Stimulated activated CD4-positive, alpha-beta T cell treated with anti-CD3 and anti-CD28 coated beads, Interleukin-2, amount 100 ng/mL, for 48 hours (primary cell): ENCODE measurements at regions not wholly inside any gene's neighbourhood (a gene's known extent, or its start where the extent isn't known, plus 50 kb on each side); places are given as distances from the start of the nearest gene placed in this dataset.
A peak's percentile ranks its signal among the peaks of the same experiment; 100 is the strongest.
"Not testable (repeated sequence)": the region's sequence is repeated elsewhere in the genome, so short reads cannot be mapped to it uniquely, and the experiment has no call there.

Source experiments
- DNase-seq, 2 donors: peaks; one replicate each; pipeline ENCODE4 v3.0.0-alpha.2; 2020

- DNase-seq: no peak
These were observed 164.3 kb upstream of the PODXL start for GRCh38 chr7:131720703-131721102.

GRCh38 chr7:131717181-131717580 lies 160.8 kb upstream of the PODXL start:
- DNase-seq: no peak

- no peak for DNase-seq
These were observed 142.9 kb upstream of the PODXL start for GRCh38 chr7:131699323-131699722.

GRCh38 chr7:131692131-131692960 lies 135.9 kb upstream of the PODXL start:
- peak; percentile 58 to 65 for DNase-seq

- no peak for DNase-seq
These were observed 135.2 kb upstream of the PODXL start for GRCh38 chr7:131691454-131692130.

- DNase-seq: no peak
These were observed 134.0 kb upstream of the PODXL start for GRCh38 chr7:131690441-131690840.

- DNase-seq: no peak
These were observed 133.3 kb upstream of the PODXL start for GRCh38 chr7:131689662-131690234.

GRCh38 chr7:131688738-131689661 lies 132.6 kb upstream of the PODXL start:
- peak; percentile 59 to 61 for DNase-seq

- no peak for DNase-seq
These were observed 130.9 kb upstream of the PODXL start for GRCh38 chr7:131687296-131687695.

- no peak for DNase-seq
These were observed 130.4 kb upstream of the PODXL start for GRCh38 chr7:131686833-131687232.

GRCh38 chr7:131683536-131684125 lies 127.2 kb upstream of the PODXL start:
- no peak for DNase-seq

GRCh38 chr7:131681961-131682360 lies 125.5 kb upstream of the PODXL start:
- DNase-seq: no peak

- not testable (repeated sequence) for DNase-seq
These were observed 122.6 kb upstream of the PODXL start for GRCh38 chr7:131679071-131679470.

- not testable (repeated sequence) for DNase-seq
These were observed 120.4 kb upstream of the PODXL start for GRCh38 chr7:131676850-131677249.

- DNase-seq: no peak
These were observed 117.7 kb upstream of the PODXL start for GRCh38 chr7:131674131-131674530.

GRCh38 chr7:131673576-131673975 lies 117.1 kb upstream of the PODXL start:
- DNase-seq: no peak

GRCh38 chr7:131670406-131670805 lies 114.0 kb upstream of the PODXL start:
- DNase-seq: no peak

- no peak for DNase-seq
These were observed 111.3 kb upstream of the PODXL start for GRCh38 chr7:131667699-131668098.

GRCh38 chr7:131665021-131665420 lies 108.6 kb upstream of the PODXL start:
- DNase-seq: no peak

GRCh38 chr7:131664570-131664969 lies 108.1 kb upstream of the PODXL start:
- DNase-seq: no peak

- not testable (repeated sequence) for DNase-seq
These were observed 106.0 kb upstream of the PODXL start for GRCh38 chr7:131662301-131662873.

- no peak for DNase-seq
These were observed 101.5 kb upstream of the PODXL start for GRCh38 chr7:131657881-131658280.
